DND-41 (cell line): ENCODE measurements at regions not wholly inside any gene's neighbourhood (a gene's known extent, or its start where the extent isn't known, plus 50 kb on each side); places are given as distances from the start of the nearest gene placed in this dataset.

Experiments
- EZH2 ChIP-seq: IDR thresholded peaks from 3 replicates; pipeline ENCODE4 v1.6.1; 2012; ENCODE audit warnings: borderline replicate concordance, low read depth, mild to moderate bottlenecking, moderate library complexity, low read length, inconsistent platforms; ENCODE audit not compliant: severe bottlenecking
- TF ChIP-seq, protein P1 (sequence below): IDR thresholded peaks from 2 replicates; pipeline ENCODE4 v1.5.1; 2012; ENCODE audit warnings: borderline replicate concordance, low read length, moderate library complexity, mild to moderate bottlenecking; ENCODE audit not compliant: poor library complexity, severe bottlenecking; ENCODE audit errors: extremely low read depth

DNA sequence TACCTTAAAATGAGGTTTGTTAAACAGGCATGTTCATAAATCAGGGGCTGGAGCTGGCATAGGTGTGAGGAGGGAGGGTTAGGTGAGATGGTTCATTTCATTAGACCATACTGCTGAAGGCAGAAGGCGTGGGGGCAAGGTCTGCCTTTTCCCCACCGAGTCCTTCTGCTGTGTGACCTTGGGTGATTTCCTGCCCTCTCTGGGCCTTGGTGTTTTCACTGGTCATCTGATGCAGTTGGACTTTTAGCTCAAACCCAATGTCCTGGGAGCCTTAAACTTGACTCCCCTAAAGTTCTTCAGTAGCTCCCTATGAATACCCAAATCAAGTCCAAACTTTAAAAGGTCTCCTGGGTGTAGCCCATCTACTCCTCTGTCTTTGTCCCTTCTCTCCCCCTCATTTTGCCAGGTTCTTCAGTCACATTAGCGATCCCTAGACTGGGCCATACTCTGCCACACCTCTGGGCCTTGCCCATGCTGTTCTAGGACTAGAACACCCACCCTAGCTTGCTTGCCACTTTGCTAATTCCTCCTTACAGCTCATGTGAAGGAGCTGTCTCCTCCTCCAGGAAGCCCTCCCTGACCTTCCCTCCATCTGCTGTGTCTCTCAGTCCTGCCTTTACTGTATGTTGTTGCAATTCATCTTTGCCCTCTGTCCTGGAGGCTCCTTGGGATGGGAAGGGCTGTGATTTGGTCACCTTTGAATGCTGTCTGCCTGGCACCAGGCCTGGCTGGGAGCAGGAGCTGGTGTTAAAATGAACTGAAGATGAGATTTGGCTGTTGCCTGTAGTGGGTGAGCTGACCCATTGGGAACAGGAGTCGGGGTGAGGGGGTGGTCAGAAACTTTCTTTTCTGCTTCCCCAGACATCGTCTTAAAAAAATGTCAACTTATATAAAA lies 85.4 kb upstream of the HS6ST1 start:
- TF ChIP-seq, protein P1, sequence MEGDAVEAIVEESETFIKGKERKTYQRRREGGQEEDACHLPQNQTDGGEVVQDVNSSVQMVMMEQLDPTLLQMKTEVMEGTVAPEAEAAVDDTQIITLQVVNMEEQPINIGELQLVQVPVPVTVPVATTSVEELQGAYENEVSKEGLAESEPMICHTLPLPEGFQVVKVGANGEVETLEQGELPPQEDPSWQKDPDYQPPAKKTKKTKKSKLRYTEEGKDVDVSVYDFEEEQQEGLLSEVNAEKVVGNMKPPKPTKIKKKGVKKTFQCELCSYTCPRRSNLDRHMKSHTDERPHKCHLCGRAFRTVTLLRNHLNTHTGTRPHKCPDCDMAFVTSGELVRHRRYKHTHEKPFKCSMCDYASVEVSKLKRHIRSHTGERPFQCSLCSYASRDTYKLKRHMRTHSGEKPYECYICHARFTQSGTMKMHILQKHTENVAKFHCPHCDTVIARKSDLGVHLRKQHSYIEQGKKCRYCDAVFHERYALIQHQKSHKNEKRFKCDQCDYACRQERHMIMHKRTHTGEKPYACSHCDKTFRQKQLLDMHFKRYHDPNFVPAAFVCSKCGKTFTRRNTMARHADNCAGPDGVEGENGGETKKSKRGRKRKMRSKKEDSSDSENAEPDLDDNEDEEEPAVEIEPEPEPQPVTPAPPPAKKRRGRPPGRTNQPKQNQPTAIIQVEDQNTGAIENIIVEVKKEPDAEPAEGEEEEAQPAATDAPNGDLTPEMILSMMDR: no peak
- no peak for TF ChIP-seq EZH2
